Endothelial cell of umbilical vein (primary cell): ENCODE measurements at regions not wholly inside any gene's neighbourhood (a gene's known extent, or its start where the extent isn't known, plus 50 kb on each side); places are given as distances from the start of the nearest gene placed in this dataset. TPM values are rescaled to one million over a fixed set of nuclear protein-coding genes. Genes with fewer than 3 reads are reported as not detected.

ENCODE experiments used
- BruUV-seq: library from RNA; stranded (reverse); fragments of 400-500 nt; replicated peaks from 2 replicates; lab custom pipeline; 2021; lab: Mats Ljungman, UMichigan
- CTCF ChIA-PET: fragments of 300-600, 350-600 bp; sonication (Branson Sonifier 250); formaldehyde crosslinking; loops from one replicate; lab custom pipeline; 2021; ENCODE audit warnings: antibody characterized with exemption, inconsistent platforms; lab: Charles Lee
- POLR2A ChIA-PET: fragments of 300-600, 350-600 bp; sonication (Branson Sonifier 250); formaldehyde crosslinking; loops from one replicate; lab custom pipeline; 2021; ENCODE audit warnings: antibody characterized with exemption, inconsistent platforms; lab: Charles Lee
- DNase-seq: peaks from one replicate; pipeline ENCODE4 v3.0.0-alpha.2; 2011; ENCODE audit warnings: low read depth, low spot score
- FAIRE-seq: peaks from 2 replicates; lab custom pipeline; 2011; peaks lifted over from hg19 to GRCh38; lab: Jason Lieb, UNC
- H2AFZ ChIP-seq: 2 replicates; pipeline ENCODE4 v1.6.0; 2012; ENCODE audit warnings: low read depth, low read length, control low read depth, inconsistent platforms
- H3K27ac ChIP-seq: 2 replicates; pipeline ENCODE4 v1.5.1; 2011; ENCODE audit warnings: low read depth, mild to moderate bottlenecking, control low read depth, low read length, moderate library complexity; ENCODE audit not compliant: insufficient read depth
- H3K27me3 ChIP-seq, 2 experiments: 2 replicates each; pipeline versions ENCODE4 v1.6.0 to v1.6.1; 2011; ENCODE audit warnings: low read length in 2 of 2, mixed read lengths in 1 of 2; ENCODE audit not compliant: control insufficient read depth in 2 of 2, insufficient read depth in 2 of 2
- H3K36me3 ChIP-seq, 2 experiments: 2 replicates in 1 of 2; 3 replicates in 1 of 2; pipeline ENCODE4 v1.5.1; 2011; ENCODE audit warnings: low read length in 2 of 2, mild to moderate bottlenecking in 1 of 2, moderate library complexity in 1 of 2; ENCODE audit not compliant: control insufficient read depth in 2 of 2, insufficient read depth in 2 of 2; ENCODE audit errors: extremely low read depth in 1 of 2
- H3K4me1 ChIP-seq: 3 replicates; pipeline ENCODE4 v1.5.1; 2011; ENCODE audit warnings: mild to moderate bottlenecking, low read length; ENCODE audit not compliant: control insufficient read depth, insufficient read depth; ENCODE audit errors: extremely low read depth
- H3K4me2 ChIP-seq: 2 replicates; pipeline ENCODE4 v1.6.1; 2011; ENCODE audit warnings: low read length, control low read depth, mixed read lengths; ENCODE audit not compliant: insufficient read depth
- H3K4me3 ChIP-seq, 3 experiments: fragments of 200-600 bp in 1 of 3; sonication (generic), shearing (Covaris generic) in 1 of 3; replicated peaks in 1 of 3; 2 replicates each; pipeline ENCODE4 v1.5.1; 2011 to 2016; ENCODE audit warnings: control low read depth in 3 of 3, low read length in 3 of 3, mild to moderate bottlenecking in 2 of 3, inconsistent platforms in 1 of 3, low read depth in 1 of 3, moderate library complexity in 1 of 3; ENCODE audit not compliant: insufficient read depth in 1 of 3
- H3K79me2 ChIP-seq: 2 replicates; pipeline ENCODE4 v1.6.0; 2012; ENCODE audit warnings: low read length, inconsistent platforms; ENCODE audit not compliant: control insufficient read depth, insufficient read depth
- H3K9ac ChIP-seq: replicated peaks from 2 replicates; pipeline ENCODE3; 2011; ENCODE audit warnings: low read length, control low read depth; ENCODE audit not compliant: insufficient read depth; ENCODE audit errors: extremely low read depth
- H3K9me1 ChIP-seq: replicated peaks from 3 replicates; pipeline ENCODE4 v1.6.0; 2011; ENCODE audit warnings: mild to moderate bottlenecking, low read length; ENCODE audit not compliant: control insufficient read depth, insufficient read depth; ENCODE audit errors: extremely low read depth
- H3K9me3 ChIP-seq: replicated peaks from 2 replicates; pipeline ENCODE4 v1.5.1; 2012; ENCODE audit warnings: low read length, inconsistent platforms; ENCODE audit not compliant: control insufficient read depth, insufficient read depth
- H4K20me1 ChIP-seq: replicated peaks from 2 replicates; pipeline ENCODE3; 2011; ENCODE audit warnings: mild to moderate bottlenecking, low read length; ENCODE audit not compliant: control insufficient read depth, insufficient read depth; ENCODE audit errors: extremely low read depth
- EZH2 ChIP-seq: IDR thresholded peaks from 2 replicates; pipeline ENCODE4 v1.6.1; 2012; ENCODE audit warnings: borderline replicate concordance, low read depth, mild to moderate bottlenecking, moderate library complexity, low read length, inconsistent platforms; ENCODE audit not compliant: severe bottlenecking
- FOS ChIP-seq: IDR thresholded peaks from 2 replicates; pipeline ENCODE4 v1.6.1; 2011; ENCODE audit warnings: mild to moderate bottlenecking, low read length, moderate library complexity, borderline replicate concordance; ENCODE audit not compliant: insufficient read depth
- GATA2 ChIP-seq: IDR thresholded peaks from 2 replicates; pipeline ENCODE4 v1.7.0; 2011; ENCODE audit warnings: low read depth, mild to moderate bottlenecking, moderate library complexity, mixed read lengths, low read length; ENCODE audit not compliant: insufficient read length, insufficient read depth
- JUN ChIP-seq: IDR thresholded peaks from 2 replicates; pipeline ENCODE4 v1.6.1; 2011; ENCODE audit warnings: borderline replicate concordance, low read depth; ENCODE audit not compliant: insufficient read length, insufficient read depth
- MYC ChIP-seq: IDR thresholded peaks from one replicate; pipeline ENCODE4 v1.6.1; 2011; ENCODE audit warnings: mild to moderate bottlenecking, low read depth, low read length
- POLR2A ChIP-seq: IDR thresholded peaks from 2 replicates; pipeline ENCODE4 v1.6.1; 2012; ENCODE audit warnings: low read depth, mild to moderate bottlenecking, control low read depth, low read length
- POLR2AphosphoS5 ChIP-seq: IDR thresholded peaks from 2 replicates; pipeline ENCODE4 v1.6.1; 2012; ENCODE audit warnings: low read depth, mild to moderate bottlenecking, control low read depth, low read length, moderate library complexity; ENCODE audit not compliant: insufficient read depth
- dilution Hi-C: fragments of 300-500 bp; cut with MboI; formaldehyde crosslinking; loops from one replicate; pipeline ENCODE4 v1.15.0; 2019; ENCODE audit warnings: low sequenced_read_pairs; ENCODE audit not compliant: extremely low pct_ligation_motif_present
- intact Hi-C: fragments of 100-400 bp; cut with micrococcal nuclease; formaldehyde crosslinking; loops from one replicate; pipeline ENCODE4 v1.10.0; 2022
- small RNA-seq: library from RNA; depleted of rRNA; stranded (forward); fragments of <200 nt; gene quantifications from one replicate; pipeline ENCODE3, GENCODE V24; 2012; ENCODE audit warnings: low replicate concordance, low read depth; ENCODE audit not compliant: insufficient read depth, insufficient read length
- TF ChIP-seq, protein P1 (sequence below), 2 donors: IDR thresholded peaks; 1 replicate in 1 of 2; 2 replicates in 1 of 2; pipeline ENCODE4 v1.5.1; 2011; ENCODE audit warnings: low read length in 2 of 2, mild to moderate bottlenecking in 2 of 2, moderate library complexity in 2 of 2, control low read depth in 1 of 2, inconsistent platforms in 1 of 2, low read depth in 1 of 2; ENCODE audit not compliant: insufficient read depth in 1 of 2; ENCODE audit errors: extremely low read depth in 1 of 2
- TF ChIP-seq, protein P2 (sequence below): IDR thresholded peaks from 2 replicates; pipeline ENCODE4 v1.6.1; 2011; ENCODE audit not compliant: insufficient read depth, insufficient read length

GRCh38 chr13:103130146-103130545 is 63.9 kb upstream of the SLC10A2 start:
- DNase-seq (no peak), FAIRE-seq (no peak)
- no TSS peak for BruUV-seq
- Histone ChIP-seq H3K4me1 (no peaks in the 10 kb centered on the region), H4K20me1 (no peaks in the 10 kb centered on the region), H3K4me2 (no peak overlapping the region), H3K79me2 (no peaks in the 10 kb centered on the region), H3K9me3 (peaks cover 11% of the 10 kb centered on the region), H3K36me3 (no peaks in the 10 kb centered on the region), H3K27me3 (no peaks in the 10 kb centered on the region), H2AFZ (no peak overlapping the region), H3K27ac (no peak overlapping the region), H3K4me3 (no peak overlapping the region), H3K9ac (no peak overlapping the region), H3K9me1 (no peaks in the 10 kb centered on the region)
- intact Hi-C loops (no loop called here), dilution Hi-C loops (no loop called here)
- ChIA-PET POLR2A (no interaction called here), CTCF (no interaction called here)
- no peak for TF ChIP-seq EZH2
- TF ChIP-seq, protein P1, sequence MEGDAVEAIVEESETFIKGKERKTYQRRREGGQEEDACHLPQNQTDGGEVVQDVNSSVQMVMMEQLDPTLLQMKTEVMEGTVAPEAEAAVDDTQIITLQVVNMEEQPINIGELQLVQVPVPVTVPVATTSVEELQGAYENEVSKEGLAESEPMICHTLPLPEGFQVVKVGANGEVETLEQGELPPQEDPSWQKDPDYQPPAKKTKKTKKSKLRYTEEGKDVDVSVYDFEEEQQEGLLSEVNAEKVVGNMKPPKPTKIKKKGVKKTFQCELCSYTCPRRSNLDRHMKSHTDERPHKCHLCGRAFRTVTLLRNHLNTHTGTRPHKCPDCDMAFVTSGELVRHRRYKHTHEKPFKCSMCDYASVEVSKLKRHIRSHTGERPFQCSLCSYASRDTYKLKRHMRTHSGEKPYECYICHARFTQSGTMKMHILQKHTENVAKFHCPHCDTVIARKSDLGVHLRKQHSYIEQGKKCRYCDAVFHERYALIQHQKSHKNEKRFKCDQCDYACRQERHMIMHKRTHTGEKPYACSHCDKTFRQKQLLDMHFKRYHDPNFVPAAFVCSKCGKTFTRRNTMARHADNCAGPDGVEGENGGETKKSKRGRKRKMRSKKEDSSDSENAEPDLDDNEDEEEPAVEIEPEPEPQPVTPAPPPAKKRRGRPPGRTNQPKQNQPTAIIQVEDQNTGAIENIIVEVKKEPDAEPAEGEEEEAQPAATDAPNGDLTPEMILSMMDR (IDR thresholded peaks at IDR 0.05; ENCODE audit: extremely low read depth in 1 of 2, insufficient read depth in 1 of 2, low read depth in 1 of 2, low read length in 2 of 2): no peak
- TF ChIP-seq FOS: no peak
- no peak for TF ChIP-seq POLR2AphosphoS5
- TF ChIP-seq, protein P2, sequence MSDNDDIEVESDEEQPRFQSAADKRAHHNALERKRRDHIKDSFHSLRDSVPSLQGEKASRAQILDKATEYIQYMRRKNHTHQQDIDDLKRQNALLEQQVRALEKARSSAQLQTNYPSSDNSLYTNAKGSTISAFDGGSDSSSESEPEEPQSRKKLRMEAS: no peak
- TF ChIP-seq POLR2A: no peak
- no peak for TF ChIP-seq JUN
- TF ChIP-seq MYC: no peak
- TF ChIP-seq GATA2: no peak

Small RNA genes lying in the stretch of these regions (small RNA-seq; reads per million reads assigned to genes)
- gene RF00402: not detected
- not detected for gene RF02090
- gene RF02091: not detected
- not detected for gene RNA5SP38
